HTR-8/SVneo (cell line): ENCODE measurements at regions not wholly inside any gene's neighbourhood (a gene's known extent, or its start where the extent isn't known, plus 50 kb on each side); places are given as distances from the start of the nearest gene placed in this dataset.
"Not testable (repeated sequence)": the region's sequence is repeated elsewhere in the genome, so short reads cannot be mapped to it uniquely, and the experiment has no call there.

Experiments used
- DNase-seq: peaks from one replicate; pipeline ENCODE4 v3.0.0; 2011; ENCODE audit warnings: low spot score, mixed read lengths; ENCODE audit not compliant: insufficient read length
- FAIRE-seq: peaks from 2 replicates; lab custom pipeline; 2011; peaks lifted over from hg19 to GRCh38; lab: Jason Lieb, UNC

DNA sequence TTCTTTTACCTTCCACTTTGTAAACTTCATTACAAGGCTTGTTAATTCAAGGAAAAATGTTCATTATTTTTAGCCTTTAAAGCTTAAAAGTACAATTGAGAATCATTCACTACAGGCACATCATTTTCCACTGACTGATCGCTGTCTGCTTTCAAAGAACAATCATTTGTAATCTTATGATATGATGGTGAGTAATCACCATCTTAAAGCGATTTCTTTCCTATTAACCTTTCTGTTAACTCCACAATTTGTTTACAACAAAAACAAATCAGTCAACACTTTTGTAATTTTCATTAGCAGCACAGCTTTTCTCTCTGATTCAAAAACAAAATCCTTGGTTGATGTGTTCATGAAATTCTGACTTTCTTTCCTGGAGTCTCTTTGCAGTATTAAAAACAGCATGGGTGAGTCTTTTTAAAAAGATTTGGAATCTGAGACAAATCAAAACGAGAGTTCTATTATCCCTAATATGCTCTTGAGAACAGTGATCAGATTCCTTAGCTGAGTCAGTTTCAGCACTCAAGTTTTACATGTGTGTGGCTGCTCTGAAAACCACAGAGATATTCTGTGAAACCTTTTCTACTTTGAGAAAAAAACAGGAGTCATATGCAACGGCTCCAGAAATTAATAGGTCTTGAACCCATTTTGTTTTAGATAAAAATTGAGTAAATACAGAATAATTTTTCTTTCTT, 145.8 kb upstream of the TMPRSS15 start:
- DNase-seq (peak; percentile 9), FAIRE-seq (no peak)

DNA sequence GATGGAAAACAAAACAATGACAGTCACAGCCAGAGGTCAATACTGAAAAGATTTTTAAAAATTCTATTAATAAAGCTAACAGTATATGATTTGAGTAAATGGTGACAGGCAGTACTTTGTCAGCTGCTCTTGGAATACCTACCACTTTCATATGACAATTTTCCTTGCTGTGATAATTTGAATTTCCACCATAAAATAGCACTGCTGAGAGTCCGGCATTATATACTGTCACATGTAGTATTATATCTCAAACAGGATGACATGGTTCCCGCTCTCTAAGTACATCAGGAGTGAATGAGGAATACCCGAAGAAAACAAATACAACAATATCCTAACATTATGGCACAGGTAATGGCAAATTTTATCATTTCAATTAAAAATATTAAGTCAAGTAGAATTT, 146.8 kb upstream of the TMPRSS15 start:
- FAIRE-seq (no peak), DNase-seq (no peak)

DNA sequence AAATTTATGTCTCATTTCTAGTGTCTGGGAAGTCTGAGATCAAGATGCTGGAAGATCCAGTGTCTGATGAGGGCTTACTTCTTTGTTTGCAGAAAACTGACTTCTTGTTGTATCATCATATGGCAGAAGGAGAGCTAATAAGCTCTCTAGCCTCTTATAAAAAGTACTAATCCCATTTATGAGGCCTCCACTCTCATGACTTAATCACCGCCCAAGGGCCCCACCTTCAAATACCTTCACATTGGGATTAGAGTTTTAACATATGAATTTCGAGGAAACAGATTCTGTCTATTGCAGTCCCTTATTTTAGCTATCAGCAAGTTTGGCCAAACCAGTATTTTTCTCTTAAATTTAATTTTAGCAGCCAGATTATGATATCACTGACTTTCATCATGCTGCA, 150.2 kb upstream of the TMPRSS15 start:
- FAIRE-seq (no peak), DNase-seq (no peak)

DNA sequence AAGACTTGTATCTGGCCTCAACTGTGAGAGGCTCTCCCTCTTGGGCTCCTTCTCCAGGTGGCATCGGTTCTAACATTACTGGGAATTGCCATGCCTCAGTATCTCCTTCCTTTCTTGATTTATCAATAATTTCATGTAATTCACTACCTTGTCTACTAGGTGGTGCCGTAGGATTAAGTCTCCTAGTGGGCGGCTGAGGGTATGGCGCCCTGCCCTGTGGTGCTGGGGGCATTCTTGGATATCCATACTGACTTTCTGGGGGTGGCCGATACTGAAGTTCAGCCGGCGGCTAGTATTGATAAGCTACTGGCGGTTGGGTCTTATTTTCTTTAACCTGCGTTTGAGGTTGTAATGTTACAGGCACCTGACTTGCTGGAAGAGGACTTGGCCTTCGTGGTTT, 164.2 kb upstream of the TMPRSS15 start:
- not testable (repeated sequence) for FAIRE-seq, DNase-seq

DNA sequence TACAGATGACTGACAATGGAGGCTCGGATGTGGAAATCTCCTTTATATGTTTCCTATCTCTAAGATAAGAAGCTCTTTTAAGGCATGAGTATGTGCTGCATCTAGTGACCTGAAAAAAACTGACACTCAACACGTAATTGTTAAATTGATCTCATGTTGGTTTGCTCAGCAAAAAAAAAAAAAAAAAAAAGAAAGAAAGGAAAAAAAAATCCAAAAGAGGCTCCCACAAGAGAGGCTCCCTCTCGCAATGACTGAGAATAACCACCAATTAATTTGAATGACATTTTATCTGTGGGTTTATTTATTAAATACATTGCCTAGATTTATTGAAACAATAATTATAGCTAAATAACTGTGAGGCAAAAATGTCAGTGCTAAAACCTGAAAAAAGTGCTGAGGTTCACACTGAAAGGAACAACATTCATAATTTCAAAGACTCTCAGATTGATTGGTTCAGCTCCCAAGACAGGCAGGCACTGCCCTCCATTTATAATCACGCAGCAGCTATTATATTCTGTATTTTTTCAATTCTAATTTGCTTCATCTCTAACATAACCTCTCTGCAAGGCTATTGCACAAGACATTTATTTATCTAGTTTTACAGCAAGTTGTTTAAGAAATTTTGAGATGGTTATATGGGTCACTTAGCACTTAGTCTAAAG, 184.5 kb upstream of the TMPRSS15 start:
- FAIRE-seq, result no peak

DNA sequence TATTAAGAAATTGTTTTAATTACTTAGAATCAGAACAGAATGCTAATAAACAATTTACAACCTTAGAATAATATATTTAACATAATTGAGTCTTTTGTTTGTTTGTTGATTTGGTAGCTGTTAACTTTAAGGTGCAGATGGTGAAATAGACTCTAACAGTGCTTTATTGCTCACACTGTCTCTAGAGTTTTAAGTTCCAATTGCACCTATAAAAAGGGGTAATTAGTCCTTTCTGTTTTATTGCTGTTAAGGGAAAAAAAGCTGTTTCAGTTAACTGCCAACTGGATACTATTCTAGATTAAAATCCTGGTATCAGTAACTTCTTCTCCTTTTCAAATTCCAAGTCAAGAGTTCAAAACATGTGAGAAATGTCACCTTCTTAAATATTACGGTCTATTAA, 197.6 kb upstream of the TMPRSS15 start:
- FAIRE-seq, result no peak

More for the DNA sequence above, 184.5 kb upstream of the TMPRSS15 start:
- no peak for DNase-seq

DNA sequence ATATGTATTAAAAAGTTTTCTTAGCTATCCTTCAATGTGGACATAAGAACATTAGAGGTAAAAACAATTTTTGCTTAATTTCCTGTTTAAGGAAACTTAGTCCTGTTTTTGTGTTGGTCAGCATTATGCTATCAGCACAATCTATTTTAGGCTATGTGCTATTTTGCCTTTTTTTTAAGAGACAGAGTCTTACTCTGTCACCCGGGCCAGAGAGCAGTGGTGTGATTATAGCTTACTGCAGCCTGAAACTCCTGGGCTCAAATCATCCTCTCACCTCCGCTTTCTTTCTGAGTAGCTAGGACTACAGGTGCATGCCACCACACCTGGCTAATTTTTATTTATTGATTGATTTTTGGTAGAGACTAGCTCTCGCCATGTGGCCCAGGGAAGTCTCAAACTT, 199.1 kb upstream of the TMPRSS15 start:
- FAIRE-seq, result no peak
- DNase-seq, result no peak

More for the DNA sequence above, 197.6 kb upstream of the TMPRSS15 start:
- DNase-seq, result no peak

DNA sequence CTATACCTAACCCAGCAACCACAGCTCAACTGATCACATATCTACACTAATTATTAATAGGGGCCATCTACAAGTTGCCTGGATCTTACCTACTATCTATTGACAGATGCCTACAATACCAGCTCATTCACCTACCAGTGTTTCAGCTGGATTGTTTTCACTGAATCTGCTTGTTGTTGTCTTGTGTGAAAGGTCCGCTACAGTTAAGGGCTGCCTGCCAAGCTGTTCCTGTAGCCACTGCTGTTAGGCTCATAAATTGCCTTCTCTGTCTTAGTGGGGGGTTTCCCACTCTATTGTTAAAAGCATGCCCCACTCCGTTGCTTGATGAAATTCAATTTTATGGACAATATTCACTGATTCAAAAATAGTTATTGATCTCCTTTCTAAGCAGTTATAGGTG, 199.7 kb upstream of the TMPRSS15 start:
- no peak for DNase-seq
- no peak for FAIRE-seq

DNA sequence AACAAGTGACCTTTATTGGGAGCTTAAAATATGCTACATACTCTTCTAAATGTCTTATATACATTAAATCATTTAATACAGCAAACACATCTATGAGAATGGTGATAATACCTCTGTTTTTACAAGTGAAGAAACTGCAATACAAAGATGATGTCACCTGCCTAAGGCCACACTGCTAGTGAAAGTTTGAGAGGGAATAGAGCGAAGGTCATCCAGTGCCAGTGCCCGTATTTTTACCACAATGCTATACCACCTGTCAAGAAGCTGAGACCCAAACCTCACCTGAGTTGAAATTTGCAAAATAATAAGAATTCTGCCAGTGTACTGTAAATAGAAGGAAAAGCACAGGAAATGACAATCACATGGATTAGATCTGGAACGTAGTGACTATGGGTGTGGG, 200.4 kb upstream of the TMPRSS15 start:
- DNase-seq, result no peak

DNA sequence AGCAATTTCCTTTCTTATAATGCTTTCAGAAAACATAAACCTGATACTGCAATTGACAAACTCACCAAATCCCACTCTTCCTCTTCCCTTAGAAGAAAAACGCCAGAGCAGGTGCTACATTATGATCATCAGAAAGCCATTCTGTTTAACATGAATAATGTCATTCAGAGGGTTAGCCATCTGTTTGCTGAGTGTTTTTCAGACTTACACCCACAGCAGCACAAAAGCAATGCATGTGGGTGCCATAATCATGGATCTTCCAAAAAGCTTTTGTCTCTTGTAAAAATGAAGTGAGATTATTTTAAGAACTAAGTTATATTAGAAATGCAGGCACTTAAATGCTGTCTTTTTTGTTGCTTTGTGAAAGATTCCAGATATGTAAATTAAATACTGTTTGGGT, 204.6 kb upstream of the TMPRSS15 start:
- DNase-seq (no peak), FAIRE-seq (no peak)

More for the DNA sequence above, 200.4 kb upstream of the TMPRSS15 start:
- no peak for FAIRE-seq

DNA sequence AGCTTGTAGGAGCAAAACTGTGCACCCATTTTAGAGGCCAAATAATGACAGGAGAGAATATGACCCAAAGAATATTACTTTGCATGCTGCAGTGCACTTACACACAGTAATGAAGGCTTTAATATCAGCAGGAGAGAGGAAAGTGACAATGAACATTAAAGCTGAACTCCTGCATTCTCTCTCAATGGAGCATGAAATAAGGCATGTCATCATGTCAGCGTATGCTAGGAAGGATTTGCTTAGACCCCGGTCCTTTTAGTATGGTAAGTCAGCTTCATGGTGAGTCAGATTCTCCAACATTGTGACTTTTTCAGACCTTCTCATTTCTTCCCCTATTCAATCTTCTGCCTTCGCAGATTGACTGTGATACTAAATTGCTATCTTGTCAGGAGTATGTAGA, 210.7 kb upstream of the TMPRSS15 start:
- FAIRE-seq, result no peak
- DNase-seq, result no peak

DNA sequence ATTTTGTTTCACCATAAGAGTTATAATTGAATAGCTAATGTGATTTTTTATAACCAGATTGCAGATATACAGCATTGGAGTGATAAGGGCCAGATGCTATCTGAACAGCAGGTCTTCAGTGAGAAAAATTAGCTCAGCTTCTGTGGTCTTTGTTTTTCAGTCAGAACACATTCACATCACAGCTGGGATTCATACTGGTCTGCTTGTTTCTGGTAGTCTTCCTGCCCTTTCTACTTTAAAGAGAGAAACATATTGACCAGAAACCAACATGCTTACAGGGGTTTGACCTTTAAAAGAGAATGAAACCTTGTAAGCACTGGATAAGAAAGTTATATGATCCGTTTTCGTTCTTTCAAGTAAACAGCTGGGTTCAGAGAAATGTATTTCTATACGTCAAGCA, 213.7 kb upstream of the TMPRSS15 start:
- no peak for DNase-seq
- FAIRE-seq, result no peak

DNA sequence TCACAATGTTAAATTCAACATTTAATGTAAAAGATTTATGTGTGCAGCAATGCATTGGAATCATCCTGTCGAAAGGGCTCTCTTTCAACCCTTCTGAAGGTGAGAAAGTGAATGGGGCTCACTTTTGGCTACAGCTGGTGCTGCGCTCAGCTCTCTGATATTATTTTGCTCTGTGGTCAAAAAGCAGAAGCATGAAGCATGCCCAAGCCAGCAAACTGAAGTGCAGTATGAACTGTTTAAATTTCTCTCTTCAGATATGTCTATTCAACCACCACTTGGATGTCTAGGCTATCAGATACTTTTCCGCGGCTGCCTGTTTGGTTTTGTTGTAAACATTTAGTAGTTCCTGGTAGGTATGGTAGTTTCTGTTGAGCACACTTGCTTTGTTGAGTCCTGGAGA, 216.9 kb upstream of the TMPRSS15 start:
- FAIRE-seq (no peak), DNase-seq (no peak)

DNA sequence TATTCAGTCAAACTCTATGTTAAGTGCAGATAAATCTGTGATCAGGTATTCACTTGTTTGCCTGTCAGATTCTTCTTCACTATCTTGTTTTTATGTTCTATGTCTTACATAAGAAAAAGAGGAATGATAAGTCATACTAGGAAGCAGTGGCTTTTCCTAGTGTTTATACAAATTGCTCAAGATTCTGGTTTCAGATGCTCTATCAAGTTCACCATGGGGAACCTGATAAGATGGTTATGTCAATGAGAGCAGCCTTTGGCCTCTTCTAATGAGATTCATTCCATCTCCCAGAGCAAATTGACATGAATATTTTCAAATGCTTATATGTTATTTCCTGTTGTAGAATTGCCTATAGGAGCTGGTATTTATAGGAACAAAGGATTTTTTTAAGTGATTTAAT, 218.8 kb upstream of the TMPRSS15 start:
- FAIRE-seq (no peak), DNase-seq (no peak)

DNA sequence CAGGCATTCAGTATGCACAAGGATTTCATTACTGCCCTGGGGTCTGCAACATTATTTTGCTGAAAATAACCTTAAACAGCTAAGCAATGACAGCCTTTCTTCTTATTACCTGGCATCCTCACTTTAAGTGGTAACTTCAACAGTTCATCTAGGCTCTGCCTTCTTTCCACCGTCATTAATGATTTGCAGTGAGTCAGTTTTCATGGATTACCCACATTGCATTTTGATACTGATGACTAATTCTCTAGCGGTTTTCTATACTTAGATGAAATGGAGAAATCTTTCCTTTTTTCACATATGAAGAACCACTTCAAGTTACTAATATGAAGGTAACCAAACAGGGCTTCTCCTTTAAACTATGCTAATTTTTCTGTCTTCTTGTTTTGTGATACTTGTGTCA, 226.9 kb upstream of the TMPRSS15 start:
- FAIRE-seq (no peak), DNase-seq (no peak)

DNA sequence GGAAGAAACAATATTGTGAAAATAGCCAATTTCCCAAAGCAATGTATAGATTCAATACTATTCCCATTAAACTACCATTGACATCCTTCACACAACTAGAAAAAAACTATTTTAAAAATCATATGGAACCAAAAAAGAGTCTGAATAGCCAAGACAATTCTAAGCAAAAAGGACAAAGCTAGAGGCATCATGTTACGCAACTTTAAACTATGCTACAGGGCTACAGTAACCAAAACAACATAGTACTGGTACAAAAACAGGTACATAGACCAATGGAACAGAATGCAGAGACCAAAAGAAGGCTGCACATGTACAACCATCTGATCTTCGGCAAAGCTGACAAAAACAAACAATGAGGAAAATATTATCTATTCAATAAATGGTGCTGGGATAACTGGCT, 233.3 kb upstream of the TMPRSS15 start:
- DNase-seq, result no peak

DNA sequence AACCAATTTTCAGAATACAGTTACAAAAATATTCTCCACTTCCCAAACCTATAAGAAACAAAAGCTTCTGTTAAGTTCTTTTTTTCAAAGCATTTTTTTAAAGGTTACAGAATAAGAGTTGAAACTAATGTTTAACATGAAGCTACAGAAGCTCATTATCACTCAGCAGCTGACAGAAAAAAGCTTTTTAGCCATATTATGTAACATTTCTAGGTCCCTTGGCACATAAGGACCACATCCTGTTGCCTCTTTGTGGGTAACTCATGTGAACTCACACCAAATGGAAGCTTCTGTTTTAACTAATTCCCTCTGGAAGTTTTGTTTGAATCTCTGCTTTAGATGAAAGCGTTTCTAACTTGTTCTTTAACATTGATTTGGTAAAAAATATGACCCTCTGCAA, 242.5 kb upstream of the TMPRSS15 start:
- FAIRE-seq (no peak), DNase-seq (no peak)

More for the DNA sequence above, 233.3 kb upstream of the TMPRSS15 start:
- no peak for FAIRE-seq

DNA sequence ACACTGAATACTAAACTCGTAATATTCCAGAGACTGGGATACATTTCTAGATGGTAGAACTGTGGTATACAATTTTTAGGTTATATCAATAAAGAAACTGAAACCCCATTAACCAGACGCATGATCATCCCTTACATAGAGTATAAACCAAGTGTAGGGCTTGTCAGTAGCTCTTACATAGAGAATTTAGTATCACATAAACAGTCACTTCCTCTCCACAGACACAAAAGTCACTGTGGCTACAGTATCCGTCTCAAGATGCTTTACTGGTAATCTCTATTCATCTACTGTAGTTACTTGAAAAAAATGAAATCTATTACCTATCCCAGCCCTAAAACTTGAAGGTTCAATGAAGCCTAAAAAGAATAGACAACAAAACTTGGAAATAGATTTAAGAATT, 252.3 kb upstream of the TMPRSS15 start:
- DNase-seq (no peak), FAIRE-seq (no peak)

DNA sequence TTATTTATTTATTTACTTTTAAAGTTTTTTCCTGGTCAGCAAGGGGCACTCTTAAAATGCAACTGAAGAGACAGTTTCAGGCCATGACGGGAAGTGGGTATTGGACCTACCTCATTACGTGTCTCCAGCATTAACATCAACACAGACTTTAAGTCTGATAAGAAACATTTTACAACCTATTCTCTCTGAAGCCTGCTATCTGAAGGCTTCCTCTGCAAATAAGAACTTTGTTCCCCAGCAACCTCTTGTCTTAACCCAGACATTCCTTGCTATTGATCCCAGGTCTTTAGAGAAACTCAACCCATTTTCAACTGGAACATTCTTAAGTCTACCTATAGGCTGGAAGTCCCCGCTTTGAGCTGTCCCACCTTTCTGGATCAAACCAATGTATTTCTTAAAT, 258.3 kb upstream of the TMPRSS15 start:
- DNase-seq, result no peak
- FAIRE-seq, result no peak

DNA sequence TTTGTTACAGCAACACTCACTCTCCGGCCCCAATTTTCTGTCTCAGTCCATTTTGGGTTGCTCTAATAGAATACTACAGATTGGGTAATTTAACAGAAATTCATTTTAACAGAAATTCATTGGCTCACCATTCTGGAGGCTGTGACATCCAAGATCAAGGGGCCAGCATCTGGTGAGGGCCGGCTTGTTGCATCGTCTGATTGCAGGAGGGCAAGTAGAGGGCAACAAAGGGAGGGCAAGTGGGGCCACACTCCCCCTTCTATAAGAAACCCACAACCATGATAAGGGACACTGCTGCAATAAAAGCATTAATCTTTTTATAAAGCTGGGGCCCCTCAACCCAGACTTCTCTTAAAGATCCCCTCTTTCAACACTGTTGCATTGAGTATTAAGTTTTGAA, 260.1 kb upstream of the TMPRSS15 start:
- DNase-seq (no peak), FAIRE-seq (no peak)

DNA sequence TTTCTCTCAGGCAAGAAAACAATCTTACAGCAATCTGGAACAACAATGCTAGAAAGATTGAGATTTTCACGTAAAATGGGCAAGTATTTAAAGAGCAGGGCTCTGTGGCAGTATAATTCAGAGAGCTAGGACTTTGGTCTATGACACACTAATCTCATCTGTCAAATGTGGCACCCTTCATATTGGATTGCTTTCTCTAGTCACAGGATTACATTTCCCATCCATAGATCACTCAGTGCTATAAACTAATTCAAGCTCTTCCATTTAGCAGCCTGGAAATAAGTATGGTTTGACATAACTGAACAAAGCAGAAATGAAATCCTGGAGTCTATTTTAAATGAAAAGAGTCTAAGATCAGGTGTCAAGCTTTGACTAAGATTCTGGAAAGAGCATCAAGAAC, 263.1 kb upstream of the TMPRSS15 start:
- FAIRE-seq (no peak), DNase-seq (no peak)

DNA sequence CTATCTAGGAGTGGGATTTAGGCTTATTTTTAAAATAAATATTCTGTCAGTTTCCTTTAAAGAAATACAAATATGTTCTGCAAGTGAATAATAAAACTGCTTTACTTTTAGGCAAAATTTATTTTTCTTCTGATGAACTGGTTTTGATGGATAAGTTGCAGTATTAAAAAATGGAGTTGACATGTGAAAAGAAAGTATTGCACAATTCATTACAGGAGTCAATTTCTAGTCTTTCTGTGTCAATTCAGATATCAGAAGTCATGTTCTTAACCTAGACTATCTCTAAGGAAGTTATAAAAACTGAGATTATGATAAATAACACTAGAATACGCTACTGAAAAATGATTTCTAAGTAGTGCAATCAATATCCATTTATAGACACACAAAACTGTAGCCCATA, 270.2 kb upstream of the TMPRSS15 start:
- FAIRE-seq, result no peak
- DNase-seq, result no peak
